Smooth muscle cell (in vitro differentiated cells): ENCODE measurements at regions not wholly inside any gene's neighbourhood (a gene's known extent, or its start where the extent isn't known, plus 50 kb on each side); places are given as distances from the start of the nearest gene placed in this dataset.
"Not testable (repeated sequence)": the region's sequence is repeated elsewhere in the genome, so short reads cannot be mapped to it uniquely, and the experiment has no call there.

ENCODE experiments used
- DNase-seq: peaks from one replicate; lab custom pipeline; 2025; ENCODE audit not compliant: unreplicated experiment; lab: John Stamatoyannopoulos, UW
- H2AFZ ChIP-seq: fragments of 200-600 bp; sonication (generic); 2 replicates; pipeline ENCODE4 v1.6.0; 2016; ENCODE audit warnings: antibody characterized with exemption, low read depth, mild to moderate bottlenecking
- H3F3A ChIP-seq: fragments of 200-600 bp; sonication (generic); 2 replicates; pipeline ENCODE4 v1.6.0; 2017; ENCODE audit warnings: antibody characterized with exemption, low read depth
- H3K27ac ChIP-seq: fragments of 200-600 bp; sonication (generic); 2 replicates; pipeline ENCODE4 v1.5.1; 2016; ENCODE audit warnings: low read depth, mild to moderate bottlenecking
- H3K27me3 ChIP-seq: fragments of 200-600 bp; sonication (generic); 2 replicates; pipeline ENCODE4 v1.6.1; 2016; ENCODE audit warnings: low read depth, mild to moderate bottlenecking
- H3K36me3 ChIP-seq: fragments of 200-600 bp; sonication (generic); 2 replicates; pipeline ENCODE4 v1.5.1; 2016; ENCODE audit warnings: low read depth
- H3K4me1 ChIP-seq: fragments of 200-600 bp; sonication (generic); 2 replicates; pipeline ENCODE4 v1.5.1; 2016; ENCODE audit warnings: low read depth
- H3K4me2 ChIP-seq: fragments of 200-600 bp; sonication (generic); 2 replicates; pipeline ENCODE4 v1.6.0; 2016; ENCODE audit warnings: mild to moderate bottlenecking
- H3K4me3 ChIP-seq: fragments of 200-600 bp; sonication (generic); 2 replicates; pipeline ENCODE4 v1.5.1; 2016; ENCODE audit warnings: mild to moderate bottlenecking
- H3K79me2 ChIP-seq: fragments of 200-600 bp; sonication (generic); 2 replicates; pipeline ENCODE4 v1.6.0; 2016; ENCODE audit warnings: low read depth, mild to moderate bottlenecking
- H3K9ac ChIP-seq: fragments of 200-600 bp; sonication (generic); 2 replicates; pipeline ENCODE4 v1.6.0; 2016; ENCODE audit warnings: low read depth
- H3K9me3 ChIP-seq: fragments of 200-600 bp; sonication (generic); replicated peaks from 2 replicates; pipeline ENCODE4 v1.5.1; 2016; ENCODE audit warnings: low read depth
- H4K20me1 ChIP-seq: fragments of 200-600 bp; sonication (generic); 2 replicates; pipeline ENCODE4 v1.6.0; 2016; ENCODE audit warnings: low read depth
- WGBS: methylation state at CpG from one replicate; pipeline ENCODE4 v1.1.7; 2016; ENCODE audit warnings: low lambda C conversion rate; 5-methylcytosine and 5-hydroxymethylcytosine counted together
- TF ChIP-seq, protein P1 (sequence below): fragments of 200-600 bp; sonication (generic); IDR thresholded peaks from 2 replicates; pipeline ENCODE4 v1.5.1; 2017; ENCODE audit warnings: borderline replicate concordance, mild to moderate bottlenecking, antibody characterized with exemption; ENCODE audit not compliant: insufficient read depth, poor library complexity, severe bottlenecking

DNA sequence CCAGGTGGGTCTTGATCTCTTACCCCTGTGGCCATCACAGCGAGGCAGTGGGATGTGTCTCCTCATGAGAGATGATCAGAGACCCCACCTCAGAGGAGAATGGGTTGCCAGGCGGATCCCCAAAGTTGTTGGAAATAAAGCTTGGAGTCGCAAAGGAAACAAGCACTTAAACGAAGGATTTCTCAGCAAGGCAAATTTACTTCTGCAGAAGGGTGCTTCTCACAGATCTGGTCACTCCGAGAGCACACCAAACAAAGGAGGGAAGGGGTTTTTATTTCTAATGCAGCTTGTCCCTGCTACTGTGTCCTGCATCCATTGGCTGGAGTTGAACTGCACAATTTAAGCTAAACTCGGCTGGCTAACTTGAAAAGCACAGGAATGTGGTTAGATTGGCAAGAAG, 466.6 kb upstream of the EYS start:
- H2AFZ ChIP-seq, result no peak overlapping the region
- no peaks in the 10 kb centered on the region for H3K4me1 ChIP-seq
- H3K9me3 ChIP-seq, result no peaks in the 10 kb centered on the region
- DNase-seq, result no peak
- WGBS, result 80% methylated on average over 6 of the region's 6 CpGs
- H3K4me3 ChIP-seq, result no peak overlapping the region
- no peak overlapping the region for H3K9ac ChIP-seq
- no peaks in the 10 kb centered on the region for H3K36me3 ChIP-seq
- H3K79me2 ChIP-seq, result no peaks in the 10 kb centered on the region
- H3K27ac ChIP-seq, result no peak overlapping the region
- H4K20me1 ChIP-seq, result no peaks in the 10 kb centered on the region
- TF ChIP-seq, protein P1, sequence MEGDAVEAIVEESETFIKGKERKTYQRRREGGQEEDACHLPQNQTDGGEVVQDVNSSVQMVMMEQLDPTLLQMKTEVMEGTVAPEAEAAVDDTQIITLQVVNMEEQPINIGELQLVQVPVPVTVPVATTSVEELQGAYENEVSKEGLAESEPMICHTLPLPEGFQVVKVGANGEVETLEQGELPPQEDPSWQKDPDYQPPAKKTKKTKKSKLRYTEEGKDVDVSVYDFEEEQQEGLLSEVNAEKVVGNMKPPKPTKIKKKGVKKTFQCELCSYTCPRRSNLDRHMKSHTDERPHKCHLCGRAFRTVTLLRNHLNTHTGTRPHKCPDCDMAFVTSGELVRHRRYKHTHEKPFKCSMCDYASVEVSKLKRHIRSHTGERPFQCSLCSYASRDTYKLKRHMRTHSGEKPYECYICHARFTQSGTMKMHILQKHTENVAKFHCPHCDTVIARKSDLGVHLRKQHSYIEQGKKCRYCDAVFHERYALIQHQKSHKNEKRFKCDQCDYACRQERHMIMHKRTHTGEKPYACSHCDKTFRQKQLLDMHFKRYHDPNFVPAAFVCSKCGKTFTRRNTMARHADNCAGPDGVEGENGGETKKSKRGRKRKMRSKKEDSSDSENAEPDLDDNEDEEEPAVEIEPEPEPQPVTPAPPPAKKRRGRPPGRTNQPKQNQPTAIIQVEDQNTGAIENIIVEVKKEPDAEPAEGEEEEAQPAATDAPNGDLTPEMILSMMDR, result no peak
- no peaks in the 10 kb centered on the region for H3F3A ChIP-seq
- H3K4me2 ChIP-seq, result no peak overlapping the region
- no peaks in the 10 kb centered on the region for H3K27me3 ChIP-seq

DNA sequence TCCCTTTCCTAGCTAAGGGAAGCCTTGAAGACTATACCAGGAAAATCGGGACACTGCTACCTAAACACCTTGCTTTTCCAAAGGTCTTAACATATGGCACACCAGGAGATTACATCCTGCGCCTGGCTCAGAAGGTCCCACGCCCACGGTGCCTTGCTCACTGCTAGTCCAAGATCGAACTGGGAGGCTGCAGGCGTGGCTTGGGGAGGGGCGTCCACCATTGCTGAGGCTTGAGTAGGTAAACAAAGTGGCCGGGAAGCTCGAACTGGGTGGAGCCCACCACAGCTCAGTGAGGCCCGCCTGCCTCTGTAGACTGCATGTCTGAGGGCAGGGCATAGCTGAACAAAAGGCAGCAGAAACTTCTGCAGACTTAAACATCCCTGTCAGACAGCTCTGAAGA, 459.7 kb upstream of the EYS start:
- WGBS, result 92% methylated on average over 10 of the region's 10 CpGs
- not testable (repeated sequence) for H4K20me1 ChIP-seq, H3K27ac ChIP-seq, H3F3A ChIP-seq, H3K36me3 ChIP-seq, H3K4me1 ChIP-seq, DNase-seq, H3K9ac ChIP-seq, H3K4me3 ChIP-seq, H3K9me3 ChIP-seq, H3K4me2 ChIP-seq, H3K27me3 ChIP-seq, H3K79me2 ChIP-seq, H2AFZ ChIP-seq

DNA sequence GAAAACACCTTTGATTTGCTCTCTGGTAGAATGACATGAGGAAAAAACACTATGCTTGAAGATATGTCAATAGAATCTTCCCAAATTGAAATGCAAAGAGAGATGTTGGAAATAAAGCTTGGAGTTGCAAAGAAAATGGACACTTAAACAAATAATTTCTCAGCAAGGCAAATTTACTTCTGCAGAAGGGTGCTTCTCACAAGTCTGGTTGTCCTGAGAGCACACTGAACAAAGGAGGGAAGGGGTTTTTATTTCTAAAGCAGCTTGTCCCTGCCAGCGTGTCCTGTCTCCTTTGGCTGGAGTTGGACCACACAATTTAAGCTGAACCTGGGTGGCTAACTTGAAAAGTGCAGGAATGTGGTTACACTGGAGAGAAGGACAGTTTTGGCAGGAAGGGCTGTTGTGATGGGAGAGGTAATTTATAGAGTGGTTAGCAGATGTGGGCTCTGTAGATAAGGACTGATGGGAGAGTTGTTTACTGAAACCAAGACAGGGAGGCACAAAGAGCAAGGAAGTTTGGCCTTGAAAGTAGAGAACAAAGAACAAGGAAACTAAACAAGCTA, 454.6 kb upstream of the EYS start:
- Histone ChIP-seq H3K9me3 (no peaks in the 10 kb centered on the region), H3K4me1 (no peaks in the 10 kb centered on the region), H3F3A (no peaks in the 10 kb centered on the region), H2AFZ (no peak overlapping the region), H3K4me3 (no peak overlapping the region), H3K9ac (no peak overlapping the region), H3K4me2 (no peak overlapping the region), H4K20me1 (no peaks in the 10 kb centered on the region), H3K79me2 (no peaks in the 10 kb centered on the region), H3K27ac (no peak overlapping the region), H3K36me3 (no peaks in the 10 kb centered on the region), H3K27me3 (no peaks in the 10 kb centered on the region)
- TF ChIP-seq, protein P1, result no peak
- 58% methylated on average over 1 of the region's 1 CpG for WGBS
- no peak for DNase-seq

DNA sequence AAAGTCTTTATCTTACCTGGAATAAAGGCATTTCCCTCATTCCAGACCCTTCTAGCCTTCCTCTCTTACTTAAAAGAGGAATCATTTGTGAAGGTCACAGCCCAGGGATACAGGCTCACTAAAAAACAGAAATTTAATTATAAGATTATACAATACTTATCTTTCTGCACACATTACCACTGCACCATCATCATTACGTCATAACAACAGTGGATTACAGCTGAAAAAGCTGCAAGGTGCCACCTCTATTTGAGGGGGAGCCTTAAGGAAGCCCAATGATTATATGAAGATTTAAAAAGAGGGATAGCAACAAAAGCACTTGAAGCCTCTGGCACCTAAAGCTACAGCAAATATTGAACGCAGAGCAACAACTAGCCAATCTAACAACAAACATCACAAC, 452.9 kb upstream of the EYS start:
- 91% methylated on average over 2 of the region's 2 CpGs for WGBS
- no peak overlapping the region for H3K27ac ChIP-seq
- H4K20me1 ChIP-seq, result no peaks in the 10 kb centered on the region
- TF ChIP-seq, protein P1, result no peak
- H2AFZ ChIP-seq, result no peak overlapping the region
- no peaks in the 10 kb centered on the region for H3K27me3 ChIP-seq
- no peaks in the 10 kb centered on the region for H3K9me3 ChIP-seq
- no peak overlapping the region for H3K9ac ChIP-seq
- no peaks in the 10 kb centered on the region for H3K36me3 ChIP-seq
- no peaks in the 10 kb centered on the region for H3K4me1 ChIP-seq
- no peaks in the 10 kb centered on the region for H3F3A ChIP-seq
- H3K4me3 ChIP-seq, result no peak overlapping the region
- DNase-seq, result no peak
- H3K4me2 ChIP-seq, result no peak overlapping the region
- no peaks in the 10 kb centered on the region for H3K79me2 ChIP-seq
